GM21576 (cell line): ENCODE measurements at regions not wholly inside any gene's neighbourhood (a gene's known extent, or its start where the extent isn't known, plus 50 kb on each side); places are given as distances from the start of the nearest gene placed in this dataset.

Experiments
- ATAC-seq: cut with Tn5 transposase; IDR thresholded peaks from one replicate; pipeline ENCODE4 v1.9.1; 2021; ENCODE audit warnings: mild to moderate bottlenecking, moderate library complexity; ENCODE audit not compliant: unreplicated experiment

DNA sequence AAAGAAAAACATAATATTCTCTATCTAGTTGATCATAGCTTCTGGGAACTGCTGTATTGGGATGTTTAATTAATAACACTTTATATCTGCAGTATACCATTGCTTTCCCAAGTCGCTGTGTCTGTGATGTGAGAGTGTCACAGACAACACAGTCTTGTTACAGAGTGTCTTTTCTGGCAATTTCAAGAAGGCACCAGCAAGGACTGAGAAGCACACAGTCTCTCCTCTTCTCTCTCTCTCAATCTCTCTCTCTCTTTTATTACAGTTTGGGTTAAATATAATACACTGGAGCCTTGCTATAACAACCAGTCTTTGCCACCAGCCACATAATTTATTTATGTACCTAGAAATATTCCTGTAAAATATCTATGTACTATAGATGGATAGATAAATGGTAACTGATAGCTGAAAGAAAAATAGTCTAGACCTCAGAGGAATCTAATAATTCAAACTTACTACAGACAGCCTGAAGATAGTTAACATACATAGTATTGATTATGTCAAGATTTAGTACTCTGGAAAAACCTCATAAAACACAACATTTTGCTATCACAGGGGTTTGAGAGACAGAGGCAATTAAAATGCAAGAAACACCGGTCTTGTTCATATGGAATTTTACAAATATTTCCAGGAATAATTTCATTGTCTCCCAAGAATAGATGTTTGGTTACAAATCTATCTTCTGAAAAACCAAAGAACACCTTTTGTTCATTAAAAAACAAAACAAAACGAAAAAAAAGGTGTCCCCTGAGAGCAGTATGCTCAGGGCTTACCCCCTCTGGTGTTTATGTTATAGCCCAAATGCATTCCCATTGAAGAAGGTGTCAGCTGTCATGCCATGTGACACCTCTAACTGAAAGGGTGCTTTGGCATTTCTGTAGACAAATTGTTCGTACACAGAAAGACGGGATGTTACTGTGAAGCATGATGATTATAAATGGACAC lies 507.8 kb downstream of the TBC1D4 start:
- no peak for ATAC-seq

GRCh38 chr13:74969419-74969818 lies 512.5 kb downstream of the TBC1D4 start:
- ATAC-seq = no peak

GRCh38 chr13:74966814-74967424 lies 515.0 kb downstream of the TBC1D4 start:
- no peak for ATAC-seq

- no peak for ATAC-seq
Observed at GRCh38 chr13:74966275-74966674, 515.7 kb downstream of the TBC1D4 start.

GRCh38 chr13:74945637-74946036 lies 536.3 kb downstream of the TBC1D4 start:
- no peak for ATAC-seq

- ATAC-seq = no peak
Observed at GRCh38 chr13:74931698-74932433, 550.1 kb downstream of the TBC1D4 start.

DNA sequence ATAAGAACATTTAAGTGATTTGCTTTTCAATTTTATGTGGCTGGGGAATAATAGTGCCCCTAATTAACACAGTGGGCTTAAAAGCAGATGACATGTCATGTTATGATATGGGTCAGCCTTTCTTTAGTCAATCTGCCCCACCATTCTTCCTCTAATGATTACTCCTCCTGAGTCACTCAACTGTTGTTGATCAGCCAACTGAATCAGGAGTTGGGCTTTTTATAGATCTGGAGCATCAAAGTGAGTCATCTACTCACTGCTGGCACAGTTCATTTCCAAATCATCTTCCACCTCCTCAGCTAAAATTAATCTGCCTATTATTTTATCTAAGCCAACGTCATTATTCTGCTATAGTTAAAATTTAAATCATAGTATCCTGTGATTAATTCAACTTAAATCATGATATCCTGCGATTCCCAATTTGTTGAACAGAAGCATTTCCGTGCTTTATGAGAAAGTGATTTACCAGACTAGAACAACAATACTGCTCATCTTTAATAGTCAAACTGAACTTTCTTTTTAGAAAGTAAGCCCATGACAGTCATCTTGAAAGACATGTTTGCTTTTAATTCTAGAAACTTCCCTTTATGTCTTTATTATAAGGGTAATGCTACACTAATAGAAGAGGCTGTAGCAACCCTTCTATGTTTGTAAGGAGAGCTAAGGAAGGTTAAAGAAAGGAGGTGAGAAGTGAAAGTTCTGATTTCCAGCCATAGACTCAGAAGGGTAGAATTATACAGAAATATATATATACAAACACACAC lies 551.4 kb downstream of the TBC1D4 start:
- no peak for ATAC-seq

DNA sequence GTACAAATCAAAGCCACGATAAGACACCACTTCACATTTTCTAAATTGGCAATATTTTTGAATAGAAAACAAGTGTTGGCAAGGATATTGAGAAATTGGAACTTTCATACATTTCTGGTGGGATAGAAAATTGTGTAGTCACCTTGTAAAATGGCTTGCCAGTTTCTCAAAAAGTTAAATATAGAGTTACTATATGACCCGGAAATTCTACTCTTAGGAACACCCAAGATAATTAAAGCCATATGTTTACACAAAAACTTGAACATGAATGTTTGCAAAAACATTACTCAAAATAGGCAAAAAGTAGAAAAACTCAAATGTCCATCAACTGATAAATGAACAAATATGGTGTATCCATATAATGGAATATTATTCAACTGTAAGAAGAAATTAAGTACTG lies 552.5 kb downstream of the TBC1D4 start:
- no peak for ATAC-seq

- no peak for ATAC-seq
Observed at GRCh38 chr13:74927823-74928222, 554.1 kb downstream of the TBC1D4 start.

GRCh38 chr13:74922963-74923362 lies 559.0 kb downstream of the TBC1D4 start:
- no peak for ATAC-seq

- no peak for ATAC-seq
Observed at GRCh38 chr13:74921326-74921725, 560.6 kb downstream of the TBC1D4 start.

- no peak for ATAC-seq
Observed at GRCh38 chr13:74920920-74921319, 561.0 kb downstream of the TBC1D4 start.

DNA sequence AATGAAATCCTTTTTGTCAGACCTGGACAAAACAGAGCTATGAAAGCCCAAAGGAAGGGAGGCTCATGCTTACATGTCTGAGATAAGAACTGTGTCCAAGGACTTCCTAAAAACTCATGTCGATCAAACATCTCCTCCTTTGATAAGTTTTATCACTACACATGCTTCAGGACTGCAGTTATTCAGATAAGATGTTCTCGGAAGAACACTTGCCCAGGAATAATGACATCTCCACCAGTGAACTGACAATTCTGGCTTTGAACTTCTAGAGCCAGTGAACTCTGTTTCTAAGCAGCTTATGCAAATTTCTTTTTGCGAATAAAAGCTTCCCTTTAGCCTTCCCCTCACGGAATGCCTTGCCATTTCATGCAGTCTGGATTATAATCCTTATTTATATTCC lies 561.6 kb downstream of the TBC1D4 start:
- ATAC-seq = no peak

DNA sequence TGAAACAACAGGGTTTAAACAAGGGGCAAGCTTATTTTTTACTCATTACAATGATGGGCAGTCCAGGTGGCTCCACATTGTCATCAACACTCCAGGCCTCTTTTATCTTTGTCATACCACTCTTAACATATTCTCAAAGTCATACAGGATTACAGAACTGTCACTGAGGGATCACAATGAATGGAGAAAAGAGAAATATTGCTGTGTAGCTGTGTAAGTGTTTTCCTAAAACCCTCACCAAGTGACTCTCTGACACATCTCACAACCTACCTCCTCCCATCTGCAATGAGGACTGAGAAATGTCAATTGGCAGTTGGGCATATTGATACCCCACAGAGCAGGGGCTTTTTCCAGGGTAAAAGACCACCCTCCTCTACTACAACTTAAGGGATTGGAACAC lies 562.1 kb downstream of the TBC1D4 start:
- ATAC-seq = no peak

- ATAC-seq = no peak
Observed at GRCh38 chr13:74912898-74913297, 569.1 kb downstream of the TBC1D4 start.

GRCh38 chr13:74910415-74910814 lies 571.6 kb downstream of the TBC1D4 start:
- no peak for ATAC-seq

DNA sequence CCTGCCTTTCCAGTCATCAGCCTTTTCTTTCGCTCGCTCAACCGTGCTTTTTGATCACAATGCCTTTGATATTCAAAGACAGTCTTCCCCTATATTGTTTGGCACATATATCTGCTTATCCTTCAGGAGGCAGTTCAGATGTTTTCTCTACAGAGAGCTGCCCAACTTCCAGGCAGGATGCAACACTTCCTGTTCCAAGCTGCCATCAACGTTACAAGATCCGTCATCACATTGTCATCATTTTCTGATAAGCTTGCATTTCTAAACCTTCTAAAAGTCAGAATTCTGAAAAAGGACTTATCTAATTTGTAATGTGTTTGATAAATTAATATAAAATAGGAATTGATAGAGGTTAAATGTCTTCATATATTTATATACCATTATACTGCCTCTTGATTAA lies 574.2 kb downstream of the TBC1D4 start:
- ATAC-seq = no peak

DNA sequence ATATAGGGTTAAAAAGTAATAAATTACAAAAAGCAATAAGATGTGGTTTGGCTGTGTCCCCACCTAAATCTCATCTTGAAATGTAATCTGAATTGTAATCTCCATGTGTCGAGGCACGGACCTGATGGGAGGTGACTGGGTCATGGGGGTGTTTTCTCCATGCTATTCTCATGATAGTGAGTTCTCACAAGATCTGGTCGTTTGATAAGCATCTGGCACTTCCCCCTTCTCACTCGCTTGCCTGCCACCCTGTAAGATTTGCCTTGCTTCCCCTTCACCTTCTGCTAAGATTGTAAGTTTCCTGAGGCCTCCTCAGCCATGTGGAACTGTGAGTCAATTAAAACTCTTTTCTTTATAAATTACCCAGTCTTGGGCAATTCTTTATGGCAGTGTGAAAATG lies 577.4 kb downstream of the TBC1D4 start:
- no peak for ATAC-seq

DNA sequence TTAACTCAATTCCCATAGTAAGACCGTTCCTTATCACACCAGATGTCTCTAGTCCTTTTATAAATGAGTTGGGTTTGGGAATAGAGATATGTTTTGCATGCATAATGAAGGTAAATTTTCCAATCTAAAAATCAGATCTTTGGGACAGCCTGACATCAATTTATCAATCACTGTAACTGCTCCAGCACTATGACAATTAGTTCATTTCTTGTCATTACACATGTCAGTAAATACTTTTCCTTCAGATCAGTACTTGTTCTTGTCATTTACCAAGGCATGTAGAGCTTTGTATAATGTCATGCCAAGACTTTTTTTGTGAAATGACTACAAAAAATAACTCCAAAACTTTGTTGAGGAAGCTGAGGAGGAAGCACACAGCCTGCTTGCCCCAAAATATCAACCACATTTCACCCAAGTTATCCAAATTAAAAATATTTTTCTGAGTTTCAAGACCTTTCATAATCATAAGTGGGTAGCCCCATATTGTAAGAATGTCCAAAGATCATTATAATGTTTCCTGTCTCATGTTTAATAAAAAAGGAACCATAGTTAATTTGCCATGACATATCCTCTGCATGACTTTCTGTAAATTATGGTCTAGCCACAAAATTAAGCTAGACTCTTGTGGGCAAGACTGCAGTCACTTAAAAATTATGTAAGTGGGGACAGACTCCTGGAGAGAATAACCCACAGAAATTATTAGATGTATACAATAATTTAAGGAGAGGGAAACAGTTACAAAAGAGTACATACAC lies 586.8 kb downstream of the TBC1D4 start:
- no peak for ATAC-seq

GRCh38 chr13:74892096-74892495 lies 589.9 kb downstream of the TBC1D4 start:
- ATAC-seq = no peak
